Epidermal melanocyte (primary cell): ENCODE measurements at regions not wholly inside any gene's neighbourhood (a gene's known extent, or its start where the extent isn't known, plus 50 kb on each side); places are given as distances from the start of the nearest gene placed in this dataset.
A peak's percentile ranks its signal among the peaks of the same experiment; 100 is the strongest.

Experiments
- DNase-seq: peaks from one replicate; pipeline ENCODE4 v3.0.0; 2011; ENCODE audit warnings: low spot score; ENCODE audit not compliant: insufficient read length

DNA sequence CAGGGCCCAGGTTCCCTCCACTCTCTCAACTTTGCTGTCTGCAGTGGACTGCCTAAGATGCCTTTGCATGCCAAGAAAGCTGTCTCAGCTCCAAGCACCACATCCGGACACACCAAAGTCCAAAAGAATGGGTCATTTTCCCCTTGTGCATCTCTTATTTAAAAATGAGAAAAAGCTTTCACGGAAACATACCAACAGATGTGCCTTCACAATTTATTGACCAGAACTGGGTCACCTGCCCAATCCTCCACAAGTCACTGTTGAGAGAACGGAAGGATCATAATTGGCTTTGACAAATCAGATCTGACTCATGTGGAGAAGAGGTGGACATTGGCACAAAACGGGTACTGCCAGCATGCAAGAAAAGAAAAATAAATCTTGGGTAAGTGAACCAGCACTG, 258.3 kb downstream of the SNX13 start:
- no peak for DNase-seq

GRCh38 chr7:17682586-17682985, 257.7 kb downstream of the SNX13 start:
- no peak for DNase-seq

GRCh38 chr7:17685141-17685540, 255.2 kb downstream of the SNX13 start:
- DNase-seq = no peak

GRCh38 chr7:17687361-17687760, 252.9 kb downstream of the SNX13 start:
- DNase-seq = no peak

DNA sequence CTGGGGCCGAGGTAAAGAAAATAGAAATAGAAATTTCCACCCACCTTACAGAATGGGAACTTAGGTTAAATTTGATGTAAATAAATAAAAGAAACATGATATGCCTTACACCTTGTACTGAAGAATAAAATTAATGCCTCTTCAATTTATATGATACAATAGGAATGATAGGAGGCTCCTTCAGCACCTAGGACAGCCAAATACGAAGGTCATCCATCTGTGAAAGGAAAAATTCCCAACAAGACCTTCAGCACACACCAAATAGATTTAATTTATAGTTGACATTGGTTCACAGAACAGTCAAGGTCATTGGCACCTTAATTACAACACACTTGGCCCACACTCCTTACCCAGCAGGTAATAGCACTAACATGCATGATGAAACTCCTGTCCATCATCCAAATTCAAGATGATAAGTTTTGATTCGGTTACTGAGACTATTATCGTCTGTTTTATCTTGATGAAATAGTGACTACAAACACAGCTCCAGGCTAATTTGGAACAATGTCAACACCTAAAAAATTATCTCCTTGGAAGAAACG, 250.9 kb downstream of the SNX13 start:
- no peak for DNase-seq

- DNase-seq = peak; percentile 45
Observed at GRCh38 chr7:17690030-17690429, 250.3 kb downstream of the SNX13 start.

DNA sequence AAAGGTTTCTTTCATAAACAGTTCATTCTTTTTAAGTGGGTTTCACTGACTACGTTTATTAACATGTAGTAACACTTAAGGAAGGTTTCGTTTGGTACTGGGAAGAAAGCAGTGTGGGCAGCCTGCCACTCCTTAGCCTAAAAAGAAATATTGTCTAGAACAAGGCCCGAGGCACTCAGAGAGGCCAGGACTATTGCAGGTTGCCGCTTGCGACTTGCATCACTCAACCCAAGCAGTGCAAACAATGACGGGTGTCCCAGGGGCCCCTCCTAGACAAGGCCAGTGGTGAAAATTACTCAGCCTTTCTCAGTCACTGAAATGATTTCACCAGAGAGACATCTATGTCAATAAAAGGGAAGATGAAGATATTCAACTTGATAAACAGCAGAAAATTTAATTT, 243.9 kb downstream of the SNX13 start:
- peak; percentile 54 for DNase-seq

DNA sequence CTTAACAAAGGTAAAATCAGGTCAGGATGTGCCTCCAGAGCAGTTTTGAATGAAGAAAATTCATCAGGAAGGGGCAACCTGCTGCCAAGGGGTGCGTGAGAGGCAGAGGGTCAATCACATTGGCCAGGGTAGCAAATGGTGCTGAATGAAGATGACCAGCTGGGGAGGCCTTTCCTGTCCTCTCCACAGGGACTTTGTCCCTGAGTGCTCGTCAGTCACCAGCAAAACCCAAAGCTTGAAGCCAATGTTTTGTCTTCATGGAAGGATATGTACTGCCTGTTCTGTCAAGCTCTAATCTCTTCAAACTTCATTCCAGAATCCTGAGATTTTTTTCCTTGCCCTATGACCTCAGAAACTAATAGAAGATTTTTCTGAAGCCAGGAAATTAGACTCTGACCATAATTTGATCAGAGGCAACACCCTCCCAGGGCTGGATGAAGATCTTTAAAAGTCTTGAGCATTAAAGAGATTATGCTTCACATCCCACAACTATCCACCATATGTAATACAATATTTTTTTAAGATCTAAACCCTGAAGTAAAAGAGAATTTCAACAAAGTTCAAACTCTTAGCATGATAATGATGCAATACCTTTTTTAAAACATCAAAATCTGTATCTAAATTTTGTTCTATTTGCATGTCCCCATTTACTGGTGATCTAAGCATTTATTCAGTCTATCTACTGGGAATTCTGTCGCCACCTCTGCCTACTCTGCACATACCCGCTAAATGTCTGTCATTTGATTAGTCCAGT, 243.0 kb downstream of the SNX13 start:
- DNase-seq = no peak

DNA sequence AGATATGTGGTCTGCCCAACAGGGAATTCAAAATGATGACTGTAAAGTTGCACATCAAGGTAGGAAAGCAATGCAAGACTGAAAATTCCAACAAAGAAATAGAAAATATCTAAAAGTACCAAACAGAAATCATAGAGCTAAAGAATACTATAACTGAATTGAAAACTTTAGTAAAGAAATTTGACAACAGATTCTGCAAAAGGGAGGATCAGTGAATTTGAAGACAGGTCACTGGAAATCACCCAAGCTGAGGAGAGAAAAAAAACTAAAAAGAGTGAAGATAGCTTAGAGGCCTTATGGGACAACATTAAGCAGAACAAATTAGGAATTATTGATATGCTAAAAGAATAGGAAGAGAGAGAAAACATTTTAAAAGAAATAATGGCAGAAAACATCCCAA, 240.6 kb downstream of the SNX13 start:
- DNase-seq = no peak

DNA sequence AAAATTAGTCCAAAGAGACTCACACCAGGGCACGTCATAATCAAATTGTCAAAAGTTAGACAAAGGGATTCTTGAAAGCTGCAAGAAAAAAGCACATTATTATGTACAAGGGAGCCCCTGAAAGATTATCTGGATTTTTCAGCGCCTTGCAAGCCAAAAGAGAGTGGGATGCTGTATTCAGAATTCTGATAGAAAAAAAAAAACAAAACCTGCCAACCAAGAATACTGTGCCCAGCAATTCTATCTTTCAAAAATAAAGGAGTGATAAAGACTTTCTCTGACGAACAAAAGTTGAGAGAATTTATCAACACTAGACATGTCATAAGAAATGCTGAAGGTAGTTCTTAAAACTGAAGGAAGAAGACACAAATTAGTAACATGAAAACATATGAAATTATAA, 240.2 kb downstream of the SNX13 start:
- no peak for DNase-seq

DNA sequence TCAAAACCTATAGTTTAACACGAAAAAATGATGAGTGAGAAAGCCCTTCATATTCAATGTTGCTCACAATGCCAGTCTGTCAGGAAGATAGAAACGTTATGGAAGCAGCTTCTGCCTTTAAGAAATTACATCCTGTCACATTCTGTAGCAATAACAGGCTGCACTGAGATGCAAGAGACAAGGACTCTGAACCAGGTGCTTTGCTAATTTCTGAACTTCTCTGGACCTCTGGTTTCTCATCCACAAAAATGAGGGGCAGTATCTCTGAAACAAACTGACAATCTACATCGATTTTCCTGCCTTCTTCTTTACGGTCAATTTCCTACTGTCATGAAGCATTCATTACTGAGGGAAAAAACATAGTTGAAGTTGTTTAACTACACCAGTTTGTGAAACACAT, 234.0 kb downstream of the SNX13 start:
- DNase-seq = no peak

- DNase-seq = peak; percentile 29
Observed at GRCh38 chr7:17706734-17707133, 233.6 kb downstream of the SNX13 start.

DNA sequence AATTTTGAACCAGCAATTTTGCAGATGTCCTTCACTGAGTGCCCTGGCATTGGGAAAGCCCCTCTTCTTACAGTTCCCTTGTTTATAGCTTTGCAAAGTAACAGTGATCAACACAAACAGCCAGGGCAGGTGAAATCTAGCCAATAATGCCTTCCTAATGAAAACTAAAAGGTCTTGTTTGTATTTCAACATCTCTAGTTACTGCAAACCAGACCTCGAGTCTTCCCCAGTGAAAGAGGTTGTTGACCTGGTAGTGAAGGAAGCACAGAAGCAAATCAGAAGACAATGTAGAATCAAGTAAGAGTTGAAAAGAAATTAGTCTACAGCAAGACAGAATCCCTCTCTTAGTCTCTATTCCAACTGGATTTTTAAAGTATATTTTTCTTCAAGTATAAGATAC, 231.2 kb downstream of the SNX13 start:
- DNase-seq = no peak

GRCh38 chr7:17709599-17709998, 230.7 kb downstream of the SNX13 start:
- no peak for DNase-seq

- DNase-seq = no peak
Observed at GRCh38 chr7:17710312-17710711, 230.0 kb downstream of the SNX13 start.

GRCh38 chr7:17713584-17713983, 226.7 kb downstream of the SNX13 start:
- no peak for DNase-seq

GRCh38 chr7:17716816-17717215, 223.5 kb downstream of the SNX13 start:
- no peak for DNase-seq

GRCh38 chr7:17719998-17720397, 220.3 kb downstream of the SNX13 start:
- no peak for DNase-seq

GRCh38 chr7:17721736-17722285, 218.5 kb downstream of the SNX13 start:
- no peak for DNase-seq

GRCh38 chr7:17722798-17723197, 217.5 kb downstream of the SNX13 start:
- no peak for DNase-seq

GRCh38 chr7:17725821-17726220, 214.5 kb downstream of the SNX13 start:
- no peak for DNase-seq

- DNase-seq = no peak
Observed at GRCh38 chr7:17732083-17732482, 208.2 kb downstream of the SNX13 start.
